IMR-90 (cell line): ENCODE measurements at regions not wholly inside any gene's neighbourhood (a gene's known extent, or its start where the extent isn't known, plus 50 kb on each side); places are given as distances from the start of the nearest gene placed in this dataset.

Experiments used
- ATAC-seq: fragments of 200-7000 bp; cut with Tn5 transposase; 2 replicates; pipeline ENCODE4 v1.9.1; 2020; ENCODE audit warnings: low read depth, mild to moderate bottlenecking, moderate library complexity
- BruUV-seq: library from RNA; stranded (reverse); fragments of 400-500 nt; replicated peaks from 2 replicates; lab custom pipeline; 2021; lab: Mats Ljungman, UMichigan
- CTCF ChIA-PET: fragments of 300-600 bp; formaldehyde crosslinking; extraction: SDS; loops from one replicate; lab custom pipeline; 2021; ENCODE audit warnings: antibody characterized with exemption; lab: Yijun Ruan, JAX
- POLR2A ChIA-PET: fragments of 300-600 bp; sonication (Branson Sonifier 250); formaldehyde crosslinking; loops from one replicate; lab custom pipeline; 2022; ENCODE audit warnings: antibody characterized with exemption; ENCODE audit not compliant: unreplicated experiment; lab: Charles Lee
- DNase-seq: peaks from one replicate; pipeline ENCODE4 v3.0.0; 2013
- H2AFZ ChIP-seq: replicated peaks from 2 replicates; pipeline ENCODE3; 2013; ENCODE audit warnings: low read length, mild to moderate bottlenecking; ENCODE audit not compliant: poor library complexity
- H2AK5ac ChIP-seq: 2 replicates; pipeline ENCODE4 v1.6.1; 2013; ENCODE audit warnings: low read depth, low read length, inconsistent platforms
- H2AK9ac ChIP-seq: replicated peaks from 2 replicates; pipeline ENCODE3; 2013; ENCODE audit warnings: mild to moderate bottlenecking, low read depth, low read length, moderate library complexity; ENCODE audit not compliant: poor library complexity
- H2BK120ac ChIP-seq: 2 replicates; pipeline ENCODE4 v1.6.1; 2013; ENCODE audit warnings: low read depth, low read length, inconsistent platforms
- H2BK15ac ChIP-seq: 3 replicates; pipeline ENCODE4 v1.6.1; 2013; ENCODE audit warnings: low read depth, low read length, inconsistent platforms
- H2BK20ac ChIP-seq: 2 replicates; pipeline ENCODE4 v1.6.1; 2013; ENCODE audit warnings: low read depth, mild to moderate bottlenecking, inconsistent platforms, low read length, moderate library complexity
- H2BK5ac ChIP-seq: 2 replicates; pipeline ENCODE4 v1.6.1; 2013; ENCODE audit warnings: mild to moderate bottlenecking, low read depth, low read length, inconsistent platforms; ENCODE audit not compliant: poor library complexity, severe bottlenecking
- H3K14ac ChIP-seq: replicated peaks from 2 replicates; pipeline ENCODE4 v1.6.1; 2013; ENCODE audit warnings: low read depth, low read length, inconsistent platforms
- H3K18ac ChIP-seq: 2 replicates; pipeline ENCODE4 v1.6.1; 2013; ENCODE audit warnings: low read depth, low read length, control low read depth
- H3K23ac ChIP-seq: 2 replicates; pipeline ENCODE4 v1.6.1; 2013; ENCODE audit warnings: low read depth, low read length, inconsistent platforms
- H3K27ac ChIP-seq: 2 replicates; pipeline ENCODE4 v1.5.1; 2013; ENCODE audit warnings: mild to moderate bottlenecking, control low read depth, low read length; ENCODE audit not compliant: insufficient read depth
- H3K27me3 ChIP-seq: 2 replicates; pipeline ENCODE4 v1.6.1; 2013; ENCODE audit warnings: low read length; ENCODE audit not compliant: control insufficient read depth, insufficient read depth
- H3K36me3 ChIP-seq: 2 replicates; pipeline ENCODE4 v1.6.1; 2013; ENCODE audit warnings: low read length, mixed read lengths; ENCODE audit not compliant: control insufficient read depth, insufficient read depth
- H3K4ac ChIP-seq: 2 replicates; pipeline ENCODE4 v1.6.1; 2013; ENCODE audit warnings: low read depth, low read length, inconsistent platforms
- H3K4me1 ChIP-seq: 2 replicates; pipeline ENCODE4 v1.6.1; 2013; ENCODE audit warnings: low read length, mixed read lengths; ENCODE audit not compliant: control insufficient read depth, insufficient read depth
- H3K4me2 ChIP-seq: 2 replicates; pipeline ENCODE4 v1.6.1; 2013; ENCODE audit warnings: low read depth, mild to moderate bottlenecking, control low read depth, low read length, moderate library complexity
- H3K4me3 ChIP-seq: 2 replicates; pipeline ENCODE4 v1.5.1; 2013; ENCODE audit warnings: low read depth, mild to moderate bottlenecking, control low read depth, low read length, moderate library complexity; ENCODE audit not compliant: insufficient read depth
- H3K56ac ChIP-seq: 2 replicates; pipeline ENCODE4 v1.6.1; 2013; ENCODE audit warnings: low read length, inconsistent platforms; ENCODE audit not compliant: insufficient read depth; ENCODE audit errors: extremely low read depth
- H3K79me1 ChIP-seq, 2 experiments: 2 replicates each; pipeline ENCODE4 v1.6.1; 2013; ENCODE audit warnings: low read length in 2 of 2, inconsistent platforms in 1 of 2, low read depth in 1 of 2
- H3K9ac ChIP-seq: 2 replicates; pipeline ENCODE4 v1.6.1; 2013; ENCODE audit warnings: low read depth, low read length, control low read depth
- H3K9me1 ChIP-seq: 2 replicates; pipeline ENCODE4 v1.6.1; 2013; ENCODE audit warnings: low read length, inconsistent platforms; ENCODE audit not compliant: insufficient read depth
- H3K9me3 ChIP-seq: 2 replicates; pipeline ENCODE4 v1.6.1; 2013; ENCODE audit warnings: low read length; ENCODE audit not compliant: control insufficient read depth, insufficient read depth
- H4K20me1 ChIP-seq: 2 replicates; pipeline ENCODE4 v1.6.1; 2013; ENCODE audit warnings: low read length, inconsistent platforms; ENCODE audit not compliant: insufficient read depth
- H4K5ac ChIP-seq: 2 replicates; pipeline ENCODE4 v1.6.1; 2013; ENCODE audit warnings: mild to moderate bottlenecking, low read depth, low read length, control low read depth
- H4K8ac ChIP-seq, 2 experiments: 2 replicates each; pipeline ENCODE4 v1.6.1; 2013; ENCODE audit warnings: low read depth in 2 of 2, low read length in 2 of 2, control low read depth in 1 of 2, inconsistent platforms in 1 of 2
- H4K91ac ChIP-seq: 2 replicates; pipeline ENCODE4 v1.6.1; 2013; ENCODE audit warnings: low read depth, low read length, inconsistent platforms; ENCODE audit not compliant: insufficient read depth
- BHLHE40 ChIP-seq: fragments of 150-350 bp; IDR thresholded peaks from 2 replicates; pipeline ENCODE4 v1.6.1; 2016; ENCODE audit warnings: mild to moderate bottlenecking, low read depth, low read length
- CEBPB ChIP-seq: IDR thresholded peaks from 2 replicates; pipeline ENCODE4 v1.6.1; 2012; ENCODE audit warnings: low read depth, low read length, improper control_type of control experiment
- CHD1 ChIP-seq: IDR thresholded peaks from 2 replicates; pipeline ENCODE4 v1.6.1; 2012; ENCODE audit warnings: low read depth, low read length, improper control_type of control experiment
- FOS ChIP-seq: fragments of 150-350 bp; IDR thresholded peaks from 2 replicates; pipeline ENCODE4 v1.6.1; 2016; ENCODE audit warnings: low read depth, low read length
- MAFK ChIP-seq: IDR thresholded peaks from 2 replicates; pipeline ENCODE4 v1.6.1; 2012; ENCODE audit warnings: low read depth, low read length, improper control_type of control experiment
- MAZ ChIP-seq: IDR thresholded peaks from 2 replicates; pipeline ENCODE4 v1.6.1; 2012; ENCODE audit warnings: low read depth, mild to moderate bottlenecking, low read length, improper control_type of control experiment, moderate library complexity, borderline replicate concordance
- MXI1 ChIP-seq: IDR thresholded peaks from 2 replicates; pipeline ENCODE4 v1.6.1; 2012; ENCODE audit warnings: low read depth, mild to moderate bottlenecking, low read length, moderate library complexity, borderline replicate concordance
- NFE2L2 ChIP-seq: fragments of 150-350 bp; IDR thresholded peaks from 2 replicates; pipeline ENCODE4 v1.6.1; 2016; ENCODE audit warnings: low read depth, mild to moderate bottlenecking, low read length
- POLR2A ChIP-seq: IDR thresholded peaks from 2 replicates; pipeline ENCODE4 v1.6.1; 2012; ENCODE audit warnings: mild to moderate bottlenecking, low read depth, low read length
- RAD21 ChIP-seq: IDR thresholded peaks from 2 replicates; pipeline ENCODE4 v1.6.1; 2012; ENCODE audit warnings: low read length, improper control_type of control experiment
- RCOR1 ChIP-seq: IDR thresholded peaks from 2 replicates; pipeline ENCODE4 v1.6.1; 2012; ENCODE audit warnings: mild to moderate bottlenecking, low read length, improper control_type of control experiment; ENCODE audit not compliant: insufficient replicate concordance
- RFX5 ChIP-seq: IDR thresholded peaks from 2 replicates; pipeline ENCODE4 v1.8.0; 2012; ENCODE audit warnings: low read depth, mild to moderate bottlenecking, low read length, moderate library complexity
- SMC3 ChIP-seq: fragments of 150-350 bp; IDR thresholded peaks from 2 replicates; pipeline ENCODE4 v1.6.1; 2016; ENCODE audit warnings: low read depth, mild to moderate bottlenecking, antibody characterized with exemption, low read length, moderate library complexity
- WGBS, 2 experiments: methylation state at CpG; one replicate each; pipeline versions ENCODE4 v1.1.5 to v1.1.7; 2013; ENCODE audit warnings: missing lambda C conversion rate in 2 of 2; ENCODE audit not compliant: insufficient read length in 1 of 2; ENCODE audit errors: extremely low coverage in 2 of 2; 5-methylcytosine and 5-hydroxymethylcytosine counted together
- dilution Hi-C: fragments of 300-500 bp; cut with HindIII; formaldehyde crosslinking; loops from one replicate; pipeline ENCODE4 v1.14.3; 2018; ENCODE audit warnings: low sequenced_read_pairs; ENCODE audit not compliant: unreplicated experiment
- in situ Hi-C: fragments of 300-500 bp; cut with MboI; formaldehyde crosslinking; loops from 3 replicates; pipeline ENCODE4 v1.14.3; 2019; ENCODE audit warnings: low sequenced_read_pairs, inconsistent platforms, mixed read lengths
- intact Hi-C: fragments of 100-400 bp; cut with micrococcal nuclease; formaldehyde crosslinking; loops from 2 replicates; pipeline ENCODE4 v1.10.0; 2022
- TF ChIP-seq, protein P1 (sequence below): fragments of 150-350 bp; IDR thresholded peaks from 2 replicates; pipeline ENCODE4 v1.6.1; 2016; ENCODE audit warnings: low read depth, mild to moderate bottlenecking, low read length, moderate library complexity, borderline replicate concordance
- TF ChIP-seq, protein P2 (sequence below): fragments of 150-350 bp; IDR thresholded peaks from 2 replicates; pipeline ENCODE4 v1.6.1; 2017; ENCODE audit warnings: mild to moderate bottlenecking, antibody characterized with exemption, low read length, low read depth
- TF ChIP-seq, protein P3 (sequence below): conservative IDR thresholded peaks from 2 replicates; pipeline ENCODE4 v1.5.1; 2012; ENCODE audit warnings: mild to moderate bottlenecking, low read depth, low read length, improper control_type of control experiment

DNA sequence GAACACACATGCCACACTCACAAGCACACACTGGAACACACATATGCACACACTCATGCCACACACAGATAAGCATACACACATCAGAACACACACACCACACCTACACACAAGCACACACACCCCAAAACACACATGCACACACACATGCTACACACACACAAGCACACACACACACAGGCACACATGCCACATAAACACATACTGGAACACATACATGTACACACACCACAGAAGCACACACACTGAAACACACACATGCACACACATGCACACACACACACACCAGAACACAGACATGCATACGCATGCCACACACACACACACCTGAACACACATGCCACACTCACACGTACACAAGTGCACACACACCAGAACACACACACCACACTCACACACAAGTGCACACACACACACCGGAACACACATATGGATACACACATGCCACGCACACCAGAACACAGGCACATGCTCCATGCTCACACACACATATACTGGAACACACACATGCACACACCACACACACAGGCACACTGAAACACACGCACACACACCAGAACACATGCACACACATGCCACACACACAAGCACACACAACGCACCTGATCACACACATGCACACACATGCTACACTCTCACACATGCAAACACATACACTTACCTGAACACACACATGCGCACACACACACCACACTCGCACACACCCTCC is 78.0 kb upstream of the IRX4 start:
- no peak overlapping the region for H3K4ac ChIP-seq
- WGBS, 2 experiments: 77% methylated on average over 6 of the region's 8 CpGs; no CpG with 5 or more reads in 1 of the 2 experiments

More for the DNA sequence above, 78.0 kb upstream of the IRX4 start:
- no peak overlapping the region for H2BK120ac ChIP-seq
- H3K18ac ChIP-seq: no peak overlapping the region
- H2AK5ac ChIP-seq: no peak overlapping the region
- no peak overlapping the region for H3K56ac ChIP-seq
- H3K27ac ChIP-seq: no peak overlapping the region
- H3K79me1 ChIP-seq: no peaks in the 10 kb centered on the region
- no peak overlapping the region for H2BK15ac ChIP-seq
- H4K8ac ChIP-seq: no peak overlapping the region
- H3K9ac ChIP-seq: no peak overlapping the region
- in situ Hi-C loops: no loop called here
- dilution Hi-C loops: no loop called here
- peak overlapping the region; percentile 54 for H2BK5ac ChIP-seq
- H4K20me1 ChIP-seq: no peaks in the 10 kb centered on the region
- DNase-seq (no peak), ATAC-seq (no peak)
- no peaks in the 10 kb centered on the region for H3K27me3 ChIP-seq
- peaks cover 21% of the 10 kb centered on the region for H3K9me3 ChIP-seq
- BruUV-seq: no TSS peak
- no peak overlapping the region for H3K4me2 ChIP-seq
- no peaks in the 10 kb centered on the region for H3K36me3 ChIP-seq
- no peaks in the 10 kb centered on the region for H3K9me1 ChIP-seq
- no peak overlapping the region for H2BK20ac ChIP-seq
- no peak overlapping the region for H4K5ac ChIP-seq
- POLR2A ChIA-PET: no interaction called here
- no peak overlapping the region for H2AK9ac ChIP-seq
- H3K23ac ChIP-seq: no peak overlapping the region
- no peak overlapping the region for H2AFZ ChIP-seq
- CTCF ChIA-PET: no interaction called here
- H3K4me1 ChIP-seq: no peaks in the 10 kb centered on the region
- H4K91ac ChIP-seq: no peak overlapping the region
- intact Hi-C loops: no loop called here
- H3K4me3 ChIP-seq: no peak overlapping the region
- no peak overlapping the region for H3K14ac ChIP-seq
- TF ChIP-seq CEBPB: no peak
- no peak for TF ChIP-seq RCOR1
- TF ChIP-seq NFE2L2: no peak
- TF ChIP-seq RFX5: no peak
- TF ChIP-seq MAZ: no peak
- no peak for TF ChIP-seq BHLHE40
- TF ChIP-seq, protein P1, sequence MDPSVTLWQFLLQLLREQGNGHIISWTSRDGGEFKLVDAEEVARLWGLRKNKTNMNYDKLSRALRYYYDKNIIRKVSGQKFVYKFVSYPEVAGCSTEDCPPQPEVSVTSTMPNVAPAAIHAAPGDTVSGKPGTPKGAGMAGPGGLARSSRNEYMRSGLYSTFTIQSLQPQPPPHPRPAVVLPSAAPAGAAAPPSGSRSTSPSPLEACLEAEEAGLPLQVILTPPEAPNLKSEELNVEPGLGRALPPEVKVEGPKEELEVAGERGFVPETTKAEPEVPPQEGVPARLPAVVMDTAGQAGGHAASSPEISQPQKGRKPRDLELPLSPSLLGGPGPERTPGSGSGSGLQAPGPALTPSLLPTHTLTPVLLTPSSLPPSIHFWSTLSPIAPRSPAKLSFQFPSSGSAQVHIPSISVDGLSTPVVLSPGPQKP: no peak
- TF ChIP-seq RAD21: no peak
- TF ChIP-seq MXI1: no peak
- no peak for TF ChIP-seq SMC3
- no peak for TF ChIP-seq POLR2A
- no peak for TF ChIP-seq CHD1
- TF ChIP-seq MAFK: no peak
- TF ChIP-seq, protein P2, sequence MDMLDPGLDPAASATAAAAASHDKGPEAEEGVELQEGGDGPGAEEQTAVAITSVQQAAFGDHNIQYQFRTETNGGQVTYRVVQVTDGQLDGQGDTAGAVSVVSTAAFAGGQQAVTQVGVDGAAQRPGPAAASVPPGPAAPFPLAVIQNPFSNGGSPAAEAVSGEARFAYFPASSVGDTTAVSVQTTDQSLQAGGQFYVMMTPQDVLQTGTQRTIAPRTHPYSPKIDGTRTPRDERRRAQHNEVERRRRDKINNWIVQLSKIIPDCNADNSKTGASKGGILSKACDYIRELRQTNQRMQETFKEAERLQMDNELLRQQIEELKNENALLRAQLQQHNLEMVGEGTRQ: no peak
- no peak for TF ChIP-seq FOS
- TF ChIP-seq, protein P3, sequence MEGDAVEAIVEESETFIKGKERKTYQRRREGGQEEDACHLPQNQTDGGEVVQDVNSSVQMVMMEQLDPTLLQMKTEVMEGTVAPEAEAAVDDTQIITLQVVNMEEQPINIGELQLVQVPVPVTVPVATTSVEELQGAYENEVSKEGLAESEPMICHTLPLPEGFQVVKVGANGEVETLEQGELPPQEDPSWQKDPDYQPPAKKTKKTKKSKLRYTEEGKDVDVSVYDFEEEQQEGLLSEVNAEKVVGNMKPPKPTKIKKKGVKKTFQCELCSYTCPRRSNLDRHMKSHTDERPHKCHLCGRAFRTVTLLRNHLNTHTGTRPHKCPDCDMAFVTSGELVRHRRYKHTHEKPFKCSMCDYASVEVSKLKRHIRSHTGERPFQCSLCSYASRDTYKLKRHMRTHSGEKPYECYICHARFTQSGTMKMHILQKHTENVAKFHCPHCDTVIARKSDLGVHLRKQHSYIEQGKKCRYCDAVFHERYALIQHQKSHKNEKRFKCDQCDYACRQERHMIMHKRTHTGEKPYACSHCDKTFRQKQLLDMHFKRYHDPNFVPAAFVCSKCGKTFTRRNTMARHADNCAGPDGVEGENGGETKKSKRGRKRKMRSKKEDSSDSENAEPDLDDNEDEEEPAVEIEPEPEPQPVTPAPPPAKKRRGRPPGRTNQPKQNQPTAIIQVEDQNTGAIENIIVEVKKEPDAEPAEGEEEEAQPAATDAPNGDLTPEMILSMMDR: no peak
